Cardiac muscle cell (in vitro differentiated cells and primary cell): ENCODE measurements at regions not wholly inside any gene's neighbourhood (a gene's known extent, or its start where the extent isn't known, plus 50 kb on each side); places are given as distances from the start of the nearest gene placed in this dataset.

Source experiments
- DNase-seq, 2 donors: peaks; one replicate each; pipeline versions ENCODE4 v3.0.0 to v3.0.0-alpha.2; 2010 to 2017; ENCODE audit warnings: low read depth in 1 of 2, low spot score in 1 of 2
- H3K27ac ChIP-seq: fragments of 200-600 bp; sonication (generic); 2 replicates; pipeline ENCODE4 v1.5.1; 2016
- H3K27me3 ChIP-seq: fragments of 200-600 bp; sonication (generic); 2 replicates; pipeline ENCODE4 v1.6.0; 2016; ENCODE audit warnings: control low read depth
- H3K36me3 ChIP-seq: fragments of 200-600 bp; sonication (generic); 2 replicates; pipeline ENCODE4 v1.5.1; 2016; ENCODE audit warnings: control low read depth
- H3K4me1 ChIP-seq: fragments of 200-600 bp; sonication (generic); 2 replicates; pipeline ENCODE4 v1.8.1; 2017; ENCODE audit warnings: low read depth, mild to moderate bottlenecking, mixed run types
- H3K4me3 ChIP-seq: fragments of 200-600 bp; sonication (generic); 2 replicates; pipeline ENCODE4 v1.5.1; 2016; ENCODE audit warnings: mild to moderate bottlenecking
- H3K9me3 ChIP-seq: fragments of 200-600 bp; sonication (generic); 2 replicates; pipeline ENCODE4 v1.5.1; 2017; ENCODE audit warnings: low read depth, mild to moderate bottlenecking, control low read depth
- CTCF ChIP-seq: IDR thresholded peaks from 2 replicates; pipeline ENCODE4 v1.5.1; 2012; ENCODE audit warnings: low read depth, mild to moderate bottlenecking, low read length

- Histone ChIP-seq H3K9me3 (no peaks in the 10 kb centered on the region), H3K4me1 (peaks cover 8% of the 10 kb centered on the region), H3K27ac (no peak overlapping the region), H3K4me3 (no peak overlapping the region), H3K36me3 (no peaks in the 10 kb centered on the region), H3K27me3 (no peaks in the 10 kb centered on the region)
- DNase-seq: no peak
- no peak for TF ChIP-seq CTCF
Observed at GRCh38 chr16:86071611-86072240, 172.8 kb downstream of the IRF8 start.

DNA sequence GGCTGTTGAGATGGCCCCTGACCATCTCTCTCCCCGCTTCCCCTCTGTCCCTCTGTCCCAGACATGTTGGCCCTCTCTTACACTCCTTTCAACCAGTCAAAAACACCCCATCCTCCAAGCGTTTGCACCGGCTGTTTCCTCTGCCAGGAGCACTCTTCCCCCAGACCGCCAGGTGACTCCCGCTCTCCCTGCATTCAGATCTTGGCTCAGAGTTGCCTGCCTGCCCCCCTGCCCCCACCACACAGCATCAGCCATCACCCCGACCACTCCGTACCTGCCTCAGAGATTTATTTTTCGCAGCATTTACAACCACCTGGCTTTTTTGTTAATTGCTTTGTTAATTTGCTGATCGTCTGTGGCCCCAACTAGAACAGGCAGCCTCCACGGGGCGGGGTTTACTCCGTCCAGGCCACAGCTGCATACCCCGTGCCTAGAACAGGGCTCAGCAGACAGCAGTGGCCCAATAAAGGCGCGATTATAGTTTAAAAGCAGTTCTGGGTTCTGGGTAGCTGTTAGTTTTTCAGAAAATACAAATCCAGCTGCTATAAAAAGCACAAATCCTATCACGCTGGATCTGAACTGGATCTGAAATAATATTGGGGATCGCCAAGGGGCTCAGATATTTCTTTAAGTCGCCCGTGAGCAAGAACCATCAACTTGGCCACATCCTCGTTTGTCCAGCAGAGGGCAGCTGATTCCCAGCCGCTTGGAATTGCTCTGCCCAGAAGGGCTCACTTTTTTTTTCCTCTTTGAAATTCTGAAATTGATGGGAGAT is 173.6 kb downstream of the IRF8 start:
- H3K27me3 ChIP-seq: no peaks in the 10 kb centered on the region

DNA sequence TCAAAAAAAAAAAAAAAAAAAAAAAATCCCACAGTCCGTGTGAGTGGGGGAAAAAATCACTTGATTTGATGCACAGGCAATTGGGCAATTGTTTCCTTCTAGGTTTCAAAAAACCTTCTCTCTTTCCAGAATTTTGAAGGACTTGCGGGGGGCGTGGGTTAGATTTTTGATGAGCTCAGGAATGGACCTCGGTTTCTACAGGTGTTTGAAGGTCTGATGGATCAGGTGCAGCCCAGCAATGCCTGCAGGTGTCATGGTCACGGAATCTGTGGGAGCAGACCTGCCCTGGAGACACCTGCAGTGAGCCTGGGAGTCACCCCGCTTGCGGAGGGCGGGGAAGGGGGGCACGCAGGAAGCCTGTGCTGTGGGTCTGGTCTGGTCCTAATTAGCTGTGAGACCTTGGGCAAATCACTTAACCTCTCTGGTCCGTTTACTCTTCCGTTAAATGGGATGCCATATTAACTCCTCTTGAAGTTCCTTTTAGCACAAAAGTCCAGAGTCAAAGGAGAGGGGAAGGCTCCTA is 174.2 kb downstream of the IRF8 start:
- Histone ChIP-seq H3K27me3 (no peaks in the 10 kb centered on the region), H3K27ac (no peak overlapping the region), H3K4me3 (no peak overlapping the region), H3K4me1 (peaks cover 8% of the 10 kb centered on the region), H3K36me3 (no peaks in the 10 kb centered on the region), H3K9me3 (no peaks in the 10 kb centered on the region)
- no peak for DNase-seq
- TF ChIP-seq CTCF: no peak

More for the DNA sequence above, 173.6 kb downstream of the IRF8 start:
- Histone ChIP-seq H3K36me3 (no peaks in the 10 kb centered on the region), H3K4me1 (peaks cover 8% of the 10 kb centered on the region), H3K27ac (no peak overlapping the region), H3K9me3 (no peaks in the 10 kb centered on the region), H3K4me3 (no peak overlapping the region)
- peak; percentile 75 for TF ChIP-seq CTCF
- DNase-seq: peak; percentile 80 to 82

DNA sequence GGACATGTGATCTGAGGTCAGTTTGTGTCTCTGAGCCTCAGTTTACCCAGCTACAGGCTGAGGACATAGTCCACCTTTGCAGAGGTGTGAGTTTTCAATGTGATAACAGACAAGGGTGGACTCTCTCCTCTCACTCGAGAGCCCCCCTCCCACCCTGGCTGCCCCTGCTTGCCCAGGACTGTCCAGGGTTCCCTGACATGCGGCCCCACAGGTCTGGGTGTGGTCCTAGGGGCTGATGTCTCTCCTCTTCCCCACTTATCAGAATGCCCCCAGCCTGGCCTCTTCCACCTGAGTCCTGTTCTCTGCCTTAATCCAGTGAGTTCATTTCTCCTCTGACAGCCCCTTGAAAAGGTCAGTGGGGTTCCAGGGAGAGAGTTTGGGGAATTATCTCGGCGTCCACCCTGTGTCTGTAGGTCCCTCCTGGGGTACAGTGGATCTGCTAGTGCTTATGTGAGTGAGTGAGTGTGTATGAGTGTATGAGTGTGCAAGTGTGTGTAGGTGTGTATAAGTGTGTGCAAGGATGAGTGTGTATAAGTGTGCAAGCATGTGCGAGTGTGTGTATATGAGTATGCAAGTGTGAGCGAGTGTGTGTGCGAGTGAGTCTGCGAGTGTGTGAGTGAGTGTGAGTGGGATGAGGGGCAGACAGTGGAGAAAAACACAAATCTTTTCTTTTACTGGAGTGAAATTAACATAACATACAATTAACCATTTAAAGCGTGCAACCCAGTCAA is 175.0 kb downstream of the IRF8 start:
- Histone ChIP-seq H3K9me3 (no peaks in the 10 kb centered on the region), H3K4me3 (no peak overlapping the region), H3K4me1 (peaks cover 8% of the 10 kb centered on the region), H3K36me3 (no peaks in the 10 kb centered on the region), H3K27ac (no peak overlapping the region), H3K27me3 (no peaks in the 10 kb centered on the region)
- no peak for TF ChIP-seq CTCF
- no peak for DNase-seq

DNA sequence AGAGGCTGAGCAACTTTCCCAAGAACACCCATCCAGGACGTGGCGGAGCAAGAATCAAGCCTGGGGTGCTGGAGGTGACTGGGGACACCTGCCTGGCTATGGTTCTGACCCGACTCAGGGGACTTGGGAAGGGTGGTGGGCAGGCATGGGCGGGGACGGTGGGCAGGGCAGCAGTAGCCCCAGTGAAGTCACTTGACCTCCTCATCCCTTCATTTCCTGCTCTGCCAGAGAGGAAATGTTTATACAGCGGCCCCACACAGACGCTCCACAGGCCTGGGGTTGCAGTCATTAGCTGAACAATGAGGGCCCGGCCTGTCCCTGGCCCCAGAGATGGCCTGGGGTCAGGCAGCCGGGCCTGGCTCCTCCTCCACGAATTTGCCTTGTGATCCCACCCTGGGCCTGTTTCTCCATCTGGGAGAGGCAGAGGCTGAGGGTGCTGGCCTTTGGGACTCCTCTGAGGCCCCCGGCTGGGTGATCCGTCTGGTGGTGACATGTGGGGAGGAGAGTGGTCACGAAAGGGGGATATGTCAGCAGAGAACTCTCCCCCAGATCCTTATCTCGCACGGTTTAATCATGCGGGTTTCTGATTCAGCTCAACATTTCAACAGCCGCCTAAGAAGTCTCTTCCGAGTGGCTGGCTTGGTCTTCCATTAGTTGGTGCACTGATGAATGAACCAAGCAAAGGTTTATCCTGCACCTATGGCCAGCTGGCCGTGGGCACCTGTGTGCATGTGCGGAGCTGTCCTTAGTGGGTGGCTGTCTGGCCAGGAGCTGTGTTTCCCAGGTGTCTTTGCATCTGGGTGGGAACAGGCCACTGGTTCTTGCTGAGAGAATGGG is 175.9 kb downstream of the IRF8 start:
- DNase-seq: no peak
- Histone ChIP-seq H3K4me1 (peaks cover 8% of the 10 kb centered on the region), H3K4me3 (no peak overlapping the region), H3K27me3 (no peaks in the 10 kb centered on the region), H3K27ac (no peak overlapping the region), H3K36me3 (no peaks in the 10 kb centered on the region), H3K9me3 (no peaks in the 10 kb centered on the region)
- no peak for TF ChIP-seq CTCF
